ENCODE measurements at regions not wholly inside any gene's neighbourhood (a gene's known extent, or its start where the extent isn't known, plus 50 kb on each side); places are given as distances from the start of the nearest gene placed in this dataset.

DNA sequence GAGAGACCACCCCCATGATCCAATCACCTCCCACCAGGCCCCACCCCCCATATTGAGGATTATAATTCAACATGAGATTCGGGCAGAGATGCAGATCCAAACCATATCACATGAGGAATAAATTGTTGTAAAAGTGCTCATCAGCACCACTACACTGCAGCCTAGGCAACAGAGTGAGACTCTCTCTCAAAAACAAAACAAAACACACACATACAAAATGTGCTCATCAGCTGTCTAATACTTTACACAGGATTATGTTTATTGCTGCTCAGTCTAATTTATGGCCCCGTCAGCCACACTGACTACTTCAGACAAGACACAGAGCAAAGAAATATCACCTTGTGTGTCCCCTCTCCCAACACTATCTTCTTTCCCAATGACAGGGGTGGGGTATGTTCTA lies 72.9 kb upstream of the PPM1J start:
- TF ChIP-seq, protein P1, sequence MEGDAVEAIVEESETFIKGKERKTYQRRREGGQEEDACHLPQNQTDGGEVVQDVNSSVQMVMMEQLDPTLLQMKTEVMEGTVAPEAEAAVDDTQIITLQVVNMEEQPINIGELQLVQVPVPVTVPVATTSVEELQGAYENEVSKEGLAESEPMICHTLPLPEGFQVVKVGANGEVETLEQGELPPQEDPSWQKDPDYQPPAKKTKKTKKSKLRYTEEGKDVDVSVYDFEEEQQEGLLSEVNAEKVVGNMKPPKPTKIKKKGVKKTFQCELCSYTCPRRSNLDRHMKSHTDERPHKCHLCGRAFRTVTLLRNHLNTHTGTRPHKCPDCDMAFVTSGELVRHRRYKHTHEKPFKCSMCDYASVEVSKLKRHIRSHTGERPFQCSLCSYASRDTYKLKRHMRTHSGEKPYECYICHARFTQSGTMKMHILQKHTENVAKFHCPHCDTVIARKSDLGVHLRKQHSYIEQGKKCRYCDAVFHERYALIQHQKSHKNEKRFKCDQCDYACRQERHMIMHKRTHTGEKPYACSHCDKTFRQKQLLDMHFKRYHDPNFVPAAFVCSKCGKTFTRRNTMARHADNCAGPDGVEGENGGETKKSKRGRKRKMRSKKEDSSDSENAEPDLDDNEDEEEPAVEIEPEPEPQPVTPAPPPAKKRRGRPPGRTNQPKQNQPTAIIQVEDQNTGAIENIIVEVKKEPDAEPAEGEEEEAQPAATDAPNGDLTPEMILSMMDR (IDR thresholded peaks at IDR 0.05 in 8 of 11, conservative IDR thresholded peaks at IDR 0.05 in 3 of 11) = no peak
- TF ChIP-seq POLR2A (IDR thresholded peaks at IDR 0.05) (no peak), POLR2AphosphoS5 (IDR thresholded peaks at IDR 0.05) (no peak)
